GM12891 (cell line): ENCODE measurements at regions not wholly inside any gene's neighbourhood (a gene's known extent, or its start where the extent isn't known, plus 50 kb on each side); places are given as distances from the start of the nearest gene placed in this dataset.

Experiments used
- POLR2A ChIP-seq: IDR thresholded peaks from 2 replicates; pipeline ENCODE4 v1.6.1; 2011; ENCODE audit warnings: low read depth, low read length, control low read depth
- TAF1 ChIP-seq: IDR thresholded peaks from 2 replicates; pipeline ENCODE4 v1.6.1; 2011; ENCODE audit warnings: low read depth, low read length, control low read depth

DNA sequence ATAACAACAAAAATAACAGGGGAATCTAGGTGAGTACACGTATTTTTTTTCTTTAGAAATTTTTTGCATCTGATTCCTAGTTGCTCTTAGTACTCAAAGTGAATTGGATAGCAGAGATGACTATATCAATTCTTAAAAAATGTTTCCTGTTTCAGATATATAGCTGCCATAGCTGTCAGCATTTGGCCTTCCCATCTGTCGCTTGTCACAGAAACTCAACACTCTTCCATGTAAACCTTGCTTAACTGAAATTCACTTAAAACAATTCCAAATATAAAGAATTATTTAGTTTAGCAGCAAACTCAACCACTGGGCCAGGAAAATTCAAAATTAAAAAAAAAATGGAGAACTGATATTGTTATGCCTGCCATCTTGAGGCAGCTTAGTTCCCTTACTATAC is 807.5 kb downstream of the IGSF11 start:
- TF ChIP-seq POLR2A (no peak), TAF1 (no peak)
